GM19239 (cell line): ENCODE measurements at regions not wholly inside any gene's neighbourhood (a gene's known extent, or its start where the extent isn't known, plus 50 kb on each side); places are given as distances from the start of the nearest gene placed in this dataset.
A peak's percentile ranks its signal among the peaks of the same experiment; 100 is the strongest.
"Not testable (repeated sequence)": the region's sequence is repeated elsewhere in the genome, so short reads cannot be mapped to it uniquely, and the experiment has no call there.

Experiments
- DNase-seq: peaks from one replicate; pipeline ENCODE4 v3.0.0; 2011; ENCODE audit warnings: low spot score; ENCODE audit not compliant: insufficient read length
- FAIRE-seq: peaks from 2 replicates; lab custom pipeline; 2011; peaks lifted over from hg19 to GRCh38; lab: Jason Lieb, UNC

DNA sequence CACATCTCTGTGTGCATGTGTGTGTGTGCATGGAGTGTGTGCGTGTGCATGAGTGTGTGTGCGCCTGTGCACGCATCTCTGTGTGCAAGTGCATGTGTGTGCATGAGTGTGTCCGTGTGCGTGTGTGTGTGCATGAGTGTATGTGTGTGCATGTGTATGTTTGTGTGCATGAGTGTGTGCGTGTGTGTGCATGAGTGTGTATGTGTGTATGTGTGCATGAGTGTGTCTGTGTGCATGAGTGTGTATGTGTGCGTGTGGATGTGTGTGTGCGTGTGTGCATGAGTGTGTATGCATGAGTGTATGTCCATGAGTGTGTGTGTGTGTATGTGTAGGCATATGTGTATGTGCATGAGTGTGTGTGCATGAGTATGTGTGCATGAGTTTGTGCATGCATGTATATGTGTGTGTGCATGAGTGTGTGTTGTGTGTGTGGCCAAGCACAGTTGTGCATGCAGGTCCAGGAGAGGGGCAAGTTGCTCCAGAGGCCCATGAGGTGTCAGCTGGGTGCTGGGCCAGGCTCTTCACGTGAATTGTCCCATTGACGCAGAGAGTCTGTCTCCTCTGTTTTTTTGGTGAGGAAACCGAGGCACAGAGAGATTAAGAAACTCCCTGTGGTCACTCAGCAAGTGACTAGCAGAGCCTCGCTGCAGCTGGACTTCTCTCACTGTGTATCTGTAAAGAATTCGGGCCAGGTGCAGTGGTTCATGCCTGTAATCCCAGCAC lies 75.5 kb downstream of the ASB1 start:
- FAIRE-seq (no peak), DNase-seq (no peak)

DNA sequence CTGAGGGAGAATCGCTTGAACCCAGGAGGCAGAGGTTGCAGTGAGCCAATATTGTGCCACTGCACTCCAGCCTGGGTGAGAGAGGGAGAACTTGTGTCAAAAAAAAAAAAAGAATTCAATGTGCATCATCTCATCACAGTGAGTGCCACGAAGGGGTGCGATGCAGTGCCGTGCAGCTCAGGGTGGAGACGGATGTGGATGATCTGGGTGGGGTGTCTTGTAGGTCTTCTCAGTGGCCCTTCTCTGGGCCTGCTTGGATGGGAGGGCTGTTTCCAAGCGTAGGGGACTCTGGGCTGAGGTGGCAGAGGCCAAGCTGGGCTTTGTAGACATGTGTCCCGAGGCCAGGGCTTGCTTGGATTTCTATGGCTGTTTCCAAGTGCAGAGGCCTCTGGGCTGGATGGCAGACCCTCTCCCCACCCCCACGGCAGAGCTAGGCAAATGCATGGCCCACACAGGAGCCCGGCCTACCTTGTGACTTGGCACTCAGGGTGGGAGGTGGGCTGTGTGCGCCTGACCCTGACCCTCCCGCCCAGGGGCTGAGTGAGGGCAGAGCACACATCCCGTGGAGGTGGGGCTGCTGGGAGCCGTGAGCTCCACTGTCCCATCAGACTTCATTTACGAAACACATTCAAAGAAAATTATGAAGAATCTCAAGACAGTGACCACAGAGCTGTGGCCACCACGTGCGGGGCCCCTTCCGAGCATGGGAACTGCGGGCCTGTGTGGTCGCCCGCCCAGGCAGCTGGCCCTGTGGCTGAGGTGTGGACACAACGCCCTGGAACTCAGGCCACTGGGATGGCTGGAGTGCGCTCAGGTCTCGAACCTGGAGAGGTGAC lies 76.4 kb downstream of the ASB1 start:
- FAIRE-seq (no peak), DNase-seq (no peak)

DNA sequence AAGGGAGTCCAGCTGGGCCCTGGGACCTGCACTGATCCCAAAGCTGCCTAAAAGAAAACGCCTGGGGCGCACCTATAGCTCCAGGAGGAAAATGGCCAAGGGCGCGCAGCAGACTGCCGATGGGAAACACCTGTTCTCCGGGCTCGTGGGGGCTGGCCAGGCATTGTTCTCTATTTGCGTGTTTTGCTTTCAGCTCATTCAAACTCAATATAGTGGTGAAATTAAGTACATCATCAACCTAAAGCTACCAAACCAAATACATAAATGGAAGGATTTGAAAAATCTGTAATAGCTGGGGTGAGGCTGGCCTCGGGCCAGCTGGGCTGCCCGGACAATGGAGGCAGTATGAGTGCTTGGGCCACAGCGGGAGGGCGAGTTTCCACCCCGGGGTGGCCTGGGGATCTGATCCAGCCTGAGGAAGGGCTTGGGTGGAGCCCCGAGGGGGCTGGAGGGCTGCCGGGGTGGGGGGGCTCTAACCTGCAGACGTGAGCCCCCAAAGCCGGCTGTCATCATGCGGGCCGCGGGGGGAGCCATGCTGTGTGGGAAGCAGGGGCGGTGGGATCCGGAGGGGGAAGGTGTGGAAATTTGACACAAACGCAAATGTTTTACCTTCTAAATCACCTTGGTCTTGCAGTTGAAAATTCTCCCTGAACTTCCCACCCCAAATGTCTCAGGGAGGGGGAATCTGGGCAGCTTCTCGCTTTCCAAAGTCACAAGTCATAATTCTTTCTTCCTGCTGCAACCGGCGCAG lies 77.6 kb downstream of the ASB1 start:
- DNase-seq, result no peak
- no peak for FAIRE-seq

DNA sequence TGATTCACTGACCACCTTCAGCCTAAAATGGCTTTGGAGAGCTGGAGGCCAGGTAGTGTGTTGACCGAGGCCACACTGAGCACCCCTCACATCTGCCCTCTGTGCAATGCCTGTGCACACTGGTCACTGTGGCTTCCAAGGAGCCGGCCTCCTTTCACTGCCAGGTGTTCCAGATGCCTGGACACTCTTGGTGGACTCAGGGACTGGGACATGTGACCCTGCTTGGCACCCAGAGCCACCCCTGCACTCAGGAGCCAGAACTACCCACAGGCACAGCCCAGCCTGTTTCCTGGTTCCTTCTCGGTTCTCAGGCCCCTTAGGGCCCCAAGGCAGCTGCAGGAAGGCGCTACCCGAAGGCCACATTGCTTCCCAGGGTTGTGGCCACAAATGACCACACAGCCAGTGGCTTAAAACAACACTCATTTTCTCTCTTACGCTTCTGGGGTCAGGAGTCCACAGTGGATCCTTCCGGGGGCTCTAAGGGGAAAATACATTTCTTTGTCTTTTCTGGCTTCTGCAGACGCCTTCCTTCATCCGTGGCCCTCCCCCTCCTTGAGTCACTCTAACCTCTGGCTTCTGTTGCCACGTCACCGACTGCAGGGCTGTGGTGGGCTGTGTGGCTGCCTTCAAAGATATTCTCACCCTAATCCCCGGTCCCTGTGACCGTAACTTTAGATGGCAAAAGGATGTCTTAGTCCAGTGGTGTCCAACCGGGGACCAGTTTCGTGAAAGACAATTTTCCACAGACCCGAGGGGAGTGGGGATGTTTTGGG lies 78.6 kb downstream of the ASB1 start:
- DNase-seq (no peak), FAIRE-seq (no peak)

DNA sequence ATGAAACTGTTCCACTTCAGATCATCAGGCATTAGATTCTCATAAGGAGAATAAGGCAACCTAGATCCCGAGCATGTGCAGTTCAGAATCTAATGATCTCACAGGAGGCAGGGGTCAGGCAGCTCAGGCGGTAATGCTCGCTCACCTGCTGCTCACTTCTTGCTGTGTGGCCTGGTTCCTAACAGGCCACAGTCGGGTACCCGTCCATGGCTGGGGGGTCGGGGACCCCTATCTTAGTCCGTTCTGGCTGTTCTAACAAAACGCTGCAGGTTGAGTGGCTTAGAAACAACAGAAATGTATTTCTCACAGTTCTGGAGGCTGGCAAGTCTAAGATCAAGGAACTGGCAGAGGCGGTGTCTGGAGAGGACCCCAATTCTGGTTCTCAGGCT lies 79.2 kb downstream of the ASB1 start:
- FAIRE-seq, result no peak
- DNase-seq, result no peak

DNA sequence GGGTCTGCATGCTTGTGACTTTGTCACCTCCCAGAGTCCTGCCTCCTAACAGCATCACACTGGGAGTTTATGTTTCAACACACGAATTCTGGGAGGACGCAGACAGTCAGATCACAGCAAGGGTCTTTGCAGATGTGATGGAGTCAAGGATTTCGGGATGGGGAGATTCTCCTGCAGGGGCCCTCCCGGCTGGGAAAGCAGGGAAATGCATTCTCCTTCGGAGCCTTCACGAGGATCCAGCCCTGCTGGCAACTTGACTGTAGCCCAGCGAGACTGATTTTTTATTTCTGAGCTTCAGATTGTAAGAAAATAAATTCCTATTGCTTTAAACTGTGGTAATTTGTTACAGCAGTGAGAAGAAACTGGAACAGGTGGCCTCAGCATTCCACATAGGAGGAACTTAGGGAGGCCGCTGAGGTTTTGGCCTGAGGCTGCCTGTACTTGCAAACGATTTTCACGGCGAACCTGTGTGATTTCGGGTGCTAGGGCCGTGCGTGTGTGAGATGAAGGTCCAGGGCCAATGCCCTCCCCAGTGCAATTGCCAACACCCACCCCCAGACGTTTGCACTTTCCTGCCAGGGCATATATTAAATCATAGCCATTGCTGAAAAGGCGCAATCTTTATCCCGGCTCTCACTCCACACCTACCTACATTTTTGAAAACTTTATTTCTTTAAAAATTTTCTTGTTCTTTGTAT lies 79.8 kb downstream of the ASB1 start:
- no peak for FAIRE-seq
- no peak for DNase-seq

- FAIRE-seq, result no peak
- no peak for DNase-seq
Observed at GRCh38 chr2:238507836-238508235, 81.1 kb downstream of the ASB1 start.

GRCh38 chr2:238509151-238509835 lies 82.6 kb downstream of the ASB1 start:
- DNase-seq (no peak), FAIRE-seq (no peak)

GRCh38 chr2:238509903-238510302 lies 83.2 kb downstream of the ASB1 start:
- DNase-seq, result no peak
- no peak for FAIRE-seq

DNA sequence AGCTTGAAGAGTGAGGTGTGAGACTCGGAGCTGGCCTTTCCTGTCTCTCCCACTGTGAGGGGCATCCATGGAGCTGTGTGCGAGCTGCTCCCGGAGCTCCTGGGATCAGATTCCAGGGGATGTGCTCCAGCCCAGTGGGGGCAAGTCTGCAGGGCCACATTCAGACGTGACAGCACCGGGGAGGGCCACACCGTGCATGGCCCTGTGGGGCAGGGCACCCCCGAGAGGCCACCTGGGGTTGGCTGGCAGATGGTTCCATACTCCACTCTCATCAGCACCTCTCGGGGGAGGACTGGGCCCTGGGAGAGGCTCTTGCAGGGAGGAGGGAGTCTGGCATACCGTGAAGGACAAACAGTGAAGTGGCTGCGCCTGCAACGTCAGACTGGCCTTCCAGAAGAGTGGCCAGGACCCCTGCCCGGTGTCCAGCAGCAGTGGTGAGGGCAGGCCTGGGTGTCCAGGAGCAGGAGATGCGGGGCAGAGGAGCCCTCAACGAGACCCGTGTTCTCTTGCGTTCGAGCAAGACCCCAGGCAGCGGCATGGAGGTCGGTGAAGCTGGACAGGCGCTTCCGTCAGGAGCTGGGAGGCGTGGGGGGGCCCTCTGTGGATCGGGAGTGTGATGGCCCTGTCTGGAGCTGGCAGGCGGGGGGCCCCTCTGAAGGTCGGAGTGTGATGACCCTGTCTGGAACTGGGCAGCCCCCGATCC lies 84.3 kb downstream of the ASB1 start:
- FAIRE-seq (no peak), DNase-seq (no peak)

GRCh38 chr2:238511614-238511950 lies 84.9 kb downstream of the ASB1 start:
- FAIRE-seq, result no peak
- DNase-seq, result no peak

DNA sequence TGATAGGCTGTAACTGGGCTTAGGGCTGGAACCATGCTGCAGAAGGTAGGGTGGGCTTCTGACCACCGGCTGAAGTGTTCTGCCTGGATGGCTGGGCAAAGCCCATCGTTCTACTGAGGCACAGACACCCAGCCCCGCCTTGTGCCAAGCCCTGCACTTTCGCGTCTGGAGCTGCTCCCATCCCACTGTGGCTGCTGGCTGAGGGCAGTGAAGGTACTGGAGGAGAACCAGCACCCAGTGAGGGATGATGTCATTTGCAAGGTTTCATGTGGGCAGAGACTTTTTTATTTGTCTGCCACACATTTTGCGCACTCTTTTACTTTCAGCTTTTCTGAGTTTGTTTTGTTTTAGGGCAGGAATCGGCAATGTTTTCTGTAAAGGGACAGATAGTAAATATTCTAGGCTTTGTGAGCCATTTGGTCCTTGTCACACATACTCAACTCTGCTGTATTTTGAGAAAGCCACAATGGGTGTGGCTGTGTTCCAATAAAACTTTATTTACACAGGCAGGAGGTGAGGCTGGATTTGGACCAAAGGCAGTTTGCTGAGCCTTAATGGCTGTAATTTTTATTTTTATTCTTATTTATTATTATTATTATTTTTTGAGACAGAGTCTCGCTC lies 85.6 kb downstream of the ASB1 start:
- no peak for FAIRE-seq
- no peak for DNase-seq

GRCh38 chr2:238513346-238513745 lies 86.6 kb downstream of the ASB1 start:
- DNase-seq, result peak; percentile 46
- FAIRE-seq, result no peak

DNA sequence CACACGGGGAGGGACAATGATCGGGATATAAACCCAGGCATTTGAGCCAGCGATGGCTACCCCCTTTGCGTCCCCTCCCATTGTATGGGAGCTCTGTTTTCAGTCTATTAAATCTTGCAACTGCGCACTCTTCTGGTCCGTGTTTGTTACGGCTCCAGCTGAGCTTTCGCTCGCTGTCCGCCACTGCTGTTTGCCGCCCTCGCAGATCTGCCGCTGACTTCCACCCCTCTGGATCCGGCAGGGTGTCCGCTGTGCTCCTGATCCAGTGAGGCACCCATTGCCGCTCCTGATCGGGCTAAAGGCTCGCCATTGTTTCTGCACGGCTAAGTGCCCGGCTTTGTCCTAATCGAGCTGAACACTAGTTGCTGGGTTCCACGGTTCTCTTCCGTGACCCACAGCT lies 87.3 kb downstream of the ASB1 start:
- DNase-seq, FAIRE-seq: not testable (repeated sequence)

DNA sequence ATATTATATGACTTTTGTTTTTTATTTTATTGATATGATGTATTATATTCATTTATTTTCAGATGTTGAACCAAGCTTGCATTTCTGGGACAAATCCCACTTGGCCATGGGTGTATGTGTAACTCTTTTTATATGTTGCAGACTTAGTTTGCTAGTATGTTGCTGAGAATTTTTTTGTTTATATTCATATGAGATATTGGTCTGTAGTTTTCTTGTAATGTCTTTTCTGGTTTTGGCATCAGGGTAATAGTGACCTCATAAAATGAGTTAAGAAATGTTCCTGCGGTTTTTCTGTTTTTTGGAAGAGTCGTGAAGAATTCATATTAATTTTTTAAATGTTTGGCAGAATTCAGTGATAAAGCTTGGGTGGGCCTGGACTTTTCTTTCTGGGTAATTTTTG lies 88.7 kb downstream of the ASB1 start:
- FAIRE-seq (no peak), DNase-seq (no peak)

DNA sequence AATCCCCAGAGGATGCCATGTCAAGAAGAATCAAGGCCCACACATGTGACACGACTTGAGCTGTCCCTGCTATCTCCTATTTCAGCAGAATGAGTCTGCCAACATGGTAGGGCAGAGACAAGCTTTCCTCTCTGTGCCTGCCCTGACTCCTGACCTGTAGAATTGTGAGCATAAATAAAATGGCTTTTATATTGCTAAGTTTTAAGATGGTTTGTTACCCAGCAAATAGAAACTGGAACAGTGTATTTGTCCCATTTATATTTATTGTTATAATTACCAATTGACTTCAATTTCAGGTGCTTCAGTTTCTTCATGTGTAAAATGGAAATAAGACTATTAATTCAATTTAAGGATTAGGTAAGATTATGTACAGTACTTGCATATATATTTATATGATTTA lies 90.5 kb downstream of the ASB1 start:
- DNase-seq, result no peak
- FAIRE-seq, result no peak

- FAIRE-seq (no peak), DNase-seq (no peak)
Observed at GRCh38 chr2:238518172-238518820, 91.6 kb downstream of the ASB1 start.

- DNase-seq (no peak), FAIRE-seq (no peak)
Observed at GRCh38 chr2:238518821-238519186, 92.1 kb downstream of the ASB1 start.
